BLaER1 (cell line): ENCODE measurements at regions not wholly inside any gene's neighbourhood (a gene's known extent, or its start where the extent isn't known, plus 50 kb on each side); places are given as distances from the start of the nearest gene placed in this dataset.
"Not testable (repeated sequence)": the region's sequence is repeated elsewhere in the genome, so short reads cannot be mapped to it uniquely, and the experiment has no call there.

Experiments
- H3K27ac ChIP-seq: shearing (Covaris generic); formaldehyde crosslinking; 2 replicates; pipeline ENCODE4 v1.8.1; 2022
- H3K27me3 ChIP-seq: shearing (Covaris generic); formaldehyde crosslinking; 2 replicates; pipeline ENCODE4 v1.8.1; 2022
- H3K36me3 ChIP-seq: shearing (Covaris generic); formaldehyde crosslinking; 2 replicates; pipeline ENCODE4 v1.8.1; 2022
- H3K4me1 ChIP-seq: shearing (Covaris generic); formaldehyde crosslinking; 2 replicates; pipeline ENCODE4 v1.8.1; 2022
- H3K4me2 ChIP-seq: shearing (Covaris generic); formaldehyde crosslinking; 2 replicates; pipeline ENCODE4 v1.8.1; 2022
- H3K4me3 ChIP-seq: shearing (Covaris generic); formaldehyde crosslinking; 2 replicates; pipeline ENCODE4 v1.8.1; 2022
- H3K9ac ChIP-seq: shearing (Covaris generic); formaldehyde crosslinking; 2 replicates; pipeline ENCODE4 v1.8.1; 2022
- H3K9me3 ChIP-seq: shearing (Covaris generic); formaldehyde crosslinking; 2 replicates; pipeline ENCODE4 v1.8.1; 2022
- H4K20me1 ChIP-seq: shearing (Covaris generic); formaldehyde crosslinking; 2 replicates; pipeline ENCODE4 v1.8.1; 2022
- Cebpa-rat ChIP-seq: shearing (Covaris generic); IDR thresholded peaks from 2 replicates; pipeline ENCODE4 v1.8.1; 2022

DNA sequence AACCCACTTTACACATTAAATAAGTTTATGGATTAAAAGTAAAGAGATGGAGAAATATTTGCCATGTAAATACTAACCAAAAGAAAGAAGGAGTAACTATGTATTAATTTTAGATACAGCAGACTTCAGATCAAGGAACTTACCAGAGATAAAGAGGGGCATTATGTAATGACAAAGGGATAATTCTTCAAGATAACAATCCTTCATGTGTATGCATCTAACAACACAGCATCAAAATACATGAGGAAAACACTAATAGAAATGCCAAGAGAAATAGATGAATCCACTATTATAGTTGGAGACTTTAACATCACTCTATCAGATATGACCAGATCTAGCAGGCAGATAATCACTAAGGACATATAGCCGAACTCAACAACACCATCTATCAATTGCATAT is 149.8 kb upstream of the ANKRD55 start:
- no peak for TF ChIP-seq Cebpa-rat
- H3K4me3 ChIP-seq = no peak overlapping the region
- no peak overlapping the region for H3K9ac ChIP-seq

GRCh38 chr5:56377573-56377972 is 144.4 kb upstream of the ANKRD55 start:
- H3K36me3 ChIP-seq = peaks cover 7% of the 10 kb centered on the region; the same call in 1 of the 2 replicates
- no peaks in the 10 kb centered on the region for H3K27me3 ChIP-seq
- no peak overlapping the region for H3K4me3 ChIP-seq
- no peak overlapping the region for H3K27ac ChIP-seq
- peaks cover 60% of the 10 kb centered on the region for H3K9me3 ChIP-seq
- TF ChIP-seq Cebpa-rat = no peak
- no peak overlapping the region for H3K4me2 ChIP-seq
- no peak overlapping the region for H3K9ac ChIP-seq
- H3K4me1 ChIP-seq = no peaks in the 10 kb centered on the region
- no peaks in the 10 kb centered on the region for H4K20me1 ChIP-seq

More for the DNA sequence above, 149.8 kb upstream of the ANKRD55 start:
- H3K9me3 ChIP-seq = peaks cover 26% of the 10 kb centered on the region
- H3K27me3 ChIP-seq = no peaks in the 10 kb centered on the region
- no peak overlapping the region for H3K4me2 ChIP-seq
- no peaks in the 10 kb centered on the region for H4K20me1 ChIP-seq
- no peak overlapping the region for H3K27ac ChIP-seq
- no peaks in the 10 kb centered on the region for H3K4me1 ChIP-seq
- no peaks in the 10 kb centered on the region for H3K36me3 ChIP-seq

DNA sequence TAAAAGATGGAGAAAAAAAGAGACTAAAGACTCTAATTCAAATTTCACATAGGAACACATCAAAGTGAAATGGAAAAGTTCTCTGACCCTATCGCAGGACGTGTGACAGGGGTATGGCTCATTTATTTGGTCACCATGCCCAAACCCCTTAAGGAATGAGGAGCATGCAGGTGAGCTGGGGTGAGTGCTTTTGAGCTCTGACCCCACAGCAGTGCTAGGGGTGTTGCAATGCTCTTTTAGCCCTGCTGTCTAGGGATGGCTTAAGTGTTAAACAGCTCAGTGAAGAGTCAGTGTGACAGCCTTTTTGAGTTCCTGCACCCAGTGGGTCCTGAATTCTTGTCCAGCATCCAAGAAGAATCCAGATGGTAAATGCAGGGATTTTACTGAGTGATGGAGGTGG is 143.0 kb upstream of the ANKRD55 start:
- H3K27ac ChIP-seq = no peak overlapping the region
- H3K36me3 ChIP-seq = peaks cover 7% of the 10 kb centered on the region; the same call in 1 of the 2 replicates
- H3K4me1 ChIP-seq = no peaks in the 10 kb centered on the region
- no peaks in the 10 kb centered on the region for H3K27me3 ChIP-seq
- no peaks in the 10 kb centered on the region for H4K20me1 ChIP-seq
- no peak for TF ChIP-seq Cebpa-rat
- H3K4me2 ChIP-seq = no peak overlapping the region
- H3K4me3 ChIP-seq = no peak overlapping the region
- no peak overlapping the region for H3K9ac ChIP-seq
- H3K9me3 ChIP-seq = peaks cover 63% of the 10 kb centered on the region

DNA sequence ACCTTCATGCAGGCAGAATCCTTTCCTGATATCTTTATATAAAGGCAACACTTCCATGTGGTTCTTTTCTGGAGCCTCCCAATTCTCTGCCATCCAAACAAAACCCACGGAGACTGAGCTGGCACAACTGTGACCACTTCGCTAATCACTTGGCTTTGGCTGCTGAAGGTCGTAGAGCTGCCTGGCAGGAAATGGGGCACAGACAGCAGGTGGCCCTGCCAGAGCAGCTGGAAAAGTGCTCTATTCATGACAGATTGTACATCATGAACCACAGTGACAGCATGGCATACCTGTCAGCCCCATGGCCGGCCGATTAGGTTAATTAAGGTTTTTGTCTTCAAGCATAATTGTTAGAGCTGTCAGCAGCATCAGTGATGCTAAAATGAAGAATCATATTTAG is 141.9 kb upstream of the ANKRD55 start:
- Histone ChIP-seq H3K9ac (no peak overlapping the region), H3K4me3 (no peak overlapping the region)

GRCh38 chr5:56372491-56372890 is 139.4 kb upstream of the ANKRD55 start:
- not testable (repeated sequence) for H3K4me1 ChIP-seq, H3K27ac ChIP-seq
- peaks cover 74% of the 10 kb centered on the region for H3K9me3 ChIP-seq

More for the DNA sequence above, 141.9 kb upstream of the ANKRD55 start:
- no peaks in the 10 kb centered on the region for H3K27me3 ChIP-seq
- no peaks in the 10 kb centered on the region for H3K4me1 ChIP-seq
- H3K4me2 ChIP-seq = no peak overlapping the region
- H3K9me3 ChIP-seq = peaks cover 66% of the 10 kb centered on the region
- no peaks in the 10 kb centered on the region for H4K20me1 ChIP-seq
- no peak for TF ChIP-seq Cebpa-rat
- H3K36me3 ChIP-seq = peaks cover 7% of the 10 kb centered on the region; the same call in 1 of the 2 replicates
- H3K27ac ChIP-seq = no peak overlapping the region

DNA sequence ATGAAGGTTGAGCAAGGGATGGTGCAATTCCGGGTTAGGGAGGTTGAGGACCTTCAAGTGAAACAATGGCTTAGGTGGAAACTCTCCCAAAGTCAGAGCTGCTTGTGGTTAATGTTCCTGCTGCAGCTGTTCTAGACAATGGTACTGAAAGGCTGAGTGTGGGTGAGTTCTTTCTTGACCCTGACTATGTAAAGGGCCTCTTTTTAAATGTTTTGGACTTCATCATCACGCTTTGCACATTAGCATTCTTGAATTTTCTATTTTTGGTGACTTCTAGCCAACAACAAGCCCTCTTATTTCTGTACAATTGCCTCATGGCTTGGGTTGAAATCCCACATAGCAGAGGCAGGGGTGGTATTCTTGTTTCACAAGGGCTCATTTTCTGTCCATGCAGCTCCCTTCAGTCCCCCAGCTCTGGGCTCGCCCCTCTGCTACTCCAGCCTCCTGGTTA is 136.3 kb upstream of the ANKRD55 start:
- Histone ChIP-seq H3K4me2 (no peak overlapping the region), H4K20me1 (no peaks in the 10 kb centered on the region), H3K27me3 (no peaks in the 10 kb centered on the region), H3K9me3 (peaks cover 68% of the 10 kb centered on the region), H3K4me3 (no peak overlapping the region), H3K9ac (no peak overlapping the region), H3K36me3 (no peaks in the 10 kb centered on the region), H3K4me1 (peaks cover 8% of the 10 kb centered on the region; the same call in 1 of the 2 replicates), H3K27ac (peak overlapping the region; percentile 37; the same call in 1 of the 2 replicates)
- TF ChIP-seq Cebpa-rat = no peak

More at GRCh38 chr5:56372491-56372890, 139.4 kb upstream of the ANKRD55 start:
- not testable (repeated sequence) for H3K9ac ChIP-seq, H3K27me3 ChIP-seq, H3K4me3 ChIP-seq, H4K20me1 ChIP-seq, H3K36me3 ChIP-seq, H3K4me2 ChIP-seq

- H3K27ac ChIP-seq = no peak overlapping the region
- peaks cover 5% of the 10 kb centered on the region; the same call in 1 of the 2 replicates for H3K36me3 ChIP-seq
- no peaks in the 10 kb centered on the region for H4K20me1 ChIP-seq
- no peak overlapping the region for H3K4me2 ChIP-seq
- no peaks in the 10 kb centered on the region for H3K27me3 ChIP-seq
- no peak overlapping the region for H3K4me3 ChIP-seq
- H3K4me1 ChIP-seq = peaks cover 8% of the 10 kb centered on the region; the same call in 1 of the 2 replicates
- peaks cover 73% of the 10 kb centered on the region for H3K9me3 ChIP-seq
- no peak for TF ChIP-seq Cebpa-rat
- H3K9ac ChIP-seq = no peak overlapping the region
These were observed 134.6 kb upstream of the ANKRD55 start for GRCh38 chr5:56367748-56368147.

DNA sequence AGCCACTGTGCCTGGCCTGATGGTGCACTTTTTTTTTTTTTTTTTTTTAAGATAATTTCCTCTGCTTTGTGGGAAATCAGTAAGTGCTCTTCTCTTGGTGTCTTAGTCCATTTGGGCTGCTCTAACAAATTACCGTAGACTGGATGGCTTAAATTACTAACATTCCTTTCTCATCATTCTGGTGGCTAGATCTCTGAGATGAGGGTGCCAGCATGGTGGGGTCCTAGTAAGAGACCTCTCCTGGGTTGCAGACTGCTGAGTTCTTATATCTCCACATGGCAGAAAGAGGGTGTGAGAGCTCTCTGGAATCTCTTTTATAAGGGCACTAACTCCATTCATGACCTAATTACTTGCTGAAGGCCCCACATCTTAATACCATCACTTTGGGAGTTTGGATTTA is 133.9 kb upstream of the ANKRD55 start:
- no peak overlapping the region for H3K4me2 ChIP-seq
- H3K36me3 ChIP-seq = peaks cover 5% of the 10 kb centered on the region; the same call in 1 of the 2 replicates
- H3K27me3 ChIP-seq = no peaks in the 10 kb centered on the region
- TF ChIP-seq Cebpa-rat = no peak
- H3K9ac ChIP-seq = no peak overlapping the region
- H3K9me3 ChIP-seq = peaks cover 73% of the 10 kb centered on the region
- no peaks in the 10 kb centered on the region for H4K20me1 ChIP-seq
- H3K27ac ChIP-seq = no peak overlapping the region
- H3K4me3 ChIP-seq = no peak overlapping the region
- H3K4me1 ChIP-seq = peaks cover 12% of the 10 kb centered on the region

DNA sequence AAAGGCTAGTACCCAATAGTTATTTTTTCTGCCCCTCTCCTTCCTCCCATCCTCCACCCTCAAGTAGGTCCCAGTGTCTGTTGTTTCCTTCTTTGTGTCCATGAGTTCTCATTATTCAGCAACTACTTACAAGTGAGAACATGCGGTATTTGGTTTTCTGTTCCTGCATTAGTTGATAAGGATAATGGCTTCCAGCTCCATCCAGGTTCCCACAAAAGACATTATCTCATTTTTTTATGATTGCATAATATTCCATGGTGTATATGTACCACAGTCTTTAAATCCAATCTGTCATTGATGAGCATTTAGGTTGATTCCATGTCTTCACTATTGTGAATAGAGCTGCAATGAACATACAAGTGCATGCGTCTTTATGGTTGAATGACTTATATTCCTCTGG is 128.3 kb upstream of the ANKRD55 start:
- no peaks in the 10 kb centered on the region for H4K20me1 ChIP-seq
- H3K9ac ChIP-seq = no peak overlapping the region
- 0 out of 2 replicates have a peak overlapping the region, but pooled peaks have one; percentile 6 for H3K4me3 ChIP-seq
- H3K4me1 ChIP-seq = peaks cover 60% of the 10 kb centered on the region
- H3K9me3 ChIP-seq = peaks cover 43% of the 10 kb centered on the region
- no peak; the same call in 1 of the 2 replicates for TF ChIP-seq Cebpa-rat
- H3K36me3 ChIP-seq = peaks cover 5% of the 10 kb centered on the region; the same call in 1 of the 2 replicates
- H3K27ac ChIP-seq = 0 out of 2 replicates have a peak overlapping the region, but pooled peaks have one; percentile 5
- peak overlapping the region; percentile 76 for H3K4me2 ChIP-seq
- H3K27me3 ChIP-seq = no peaks in the 10 kb centered on the region

- H3K9me3 ChIP-seq = peaks cover 39% of the 10 kb centered on the region
- H3K9ac ChIP-seq = no peak overlapping the region
- H3K27ac ChIP-seq = no peak overlapping the region
- H3K4me3 ChIP-seq = 0 out of 2 replicates have a peak overlapping the region, but pooled peaks have one; percentile 6
- no peak for TF ChIP-seq Cebpa-rat
- H3K4me1 ChIP-seq = peaks cover 66% of the 10 kb centered on the region
- H3K4me2 ChIP-seq = peak overlapping the region; percentile 76
- peaks cover 5% of the 10 kb centered on the region; the same call in 1 of the 2 replicates for H3K36me3 ChIP-seq
- no peaks in the 10 kb centered on the region for H4K20me1 ChIP-seq
- H3K27me3 ChIP-seq = no peaks in the 10 kb centered on the region
These were observed 127.7 kb upstream of the ANKRD55 start for GRCh38 chr5:56360816-56361215.
